Stimulated activated CD4-positive, alpha-beta T cell treated with anti-CD3 and anti-CD28 coated beads, Interleukin-4, amount 100 ng/mL, for 1 hour (primary cell): ENCODE measurements at regions not wholly inside any gene's neighbourhood (a gene's known extent, or its start where the extent isn't known, plus 50 kb on each side); places are given as distances from the start of the nearest gene placed in this dataset.

Source experiments
- DNase-seq: peaks from one replicate; pipeline ENCODE4 v3.0.0-alpha.2; 2020

GRCh38 chr14:55734731-55735130 is 154.7 kb downstream of the KTN1 start:
- no peak for DNase-seq

- DNase-seq, result no peak
Measured at GRCh38 chr14:55739967-55740648, 160.1 kb downstream of the KTN1 start.

- no peak for DNase-seq
Measured at GRCh38 chr14:55740649-55740989, 160.6 kb downstream of the KTN1 start.

- DNase-seq, result no peak
Measured at GRCh38 chr14:55741240-55741639, 161.2 kb downstream of the KTN1 start.

- no peak for DNase-seq
Measured at GRCh38 chr14:55743551-55743950, 163.5 kb downstream of the KTN1 start.

GRCh38 chr14:55744321-55744720 is 164.3 kb downstream of the KTN1 start:
- DNase-seq, result no peak

GRCh38 chr14:55745906-55746305 is 165.9 kb downstream of the KTN1 start:
- DNase-seq, result no peak

- DNase-seq, result no peak
Measured at GRCh38 chr14:55746558-55746957, 166.6 kb downstream of the KTN1 start.

- no peak for DNase-seq
Measured at GRCh38 chr14:55747186-55747585, 167.2 kb downstream of the KTN1 start.

GRCh38 chr14:55749201-55749812 is 169.3 kb downstream of the KTN1 start:
- no peak for DNase-seq

GRCh38 chr14:55749946-55750345 is 169.9 kb downstream of the KTN1 start:
- DNase-seq, result no peak

- DNase-seq, result no peak
Measured at GRCh38 chr14:55752580-55753390, 172.8 kb downstream of the KTN1 start.

GRCh38 chr14:55754471-55754870 is 174.5 kb downstream of the KTN1 start:
- no peak for DNase-seq

GRCh38 chr14:55754871-55755270 is 174.9 kb downstream of the KTN1 start:
- DNase-seq, result no peak

GRCh38 chr14:55756078-55756477 is 176.1 kb downstream of the KTN1 start:
- DNase-seq, result no peak

- DNase-seq, result no peak
Measured at GRCh38 chr14:55756557-55756956, 176.6 kb downstream of the KTN1 start.

GRCh38 chr14:55758796-55759195 is 178.8 kb downstream of the KTN1 start:
- no peak for DNase-seq

- DNase-seq, result no peak
Measured at GRCh38 chr14:55760789-55761566, 181.0 kb downstream of the KTN1 start.

GRCh38 chr14:55761651-55762050 is 181.6 kb downstream of the KTN1 start:
- no peak for DNase-seq

GRCh38 chr14:55762595-55763232 is 182.7 kb downstream of the KTN1 start:
- DNase-seq, result no peak

GRCh38 chr14:55764784-55765183 is 184.8 kb downstream of the KTN1 start:
- DNase-seq, result no peak

- DNase-seq, result no peak
Measured at GRCh38 chr14:55766071-55766470, 186.1 kb downstream of the KTN1 start.

- no peak for DNase-seq
Measured at GRCh38 chr14:55767286-55767685, 187.3 kb downstream of the KTN1 start.
